HepG2 (cell line): ENCODE measurements at regions not wholly inside any gene's neighbourhood (a gene's known extent, or its start where the extent isn't known, plus 50 kb on each side); places are given as distances from the start of the nearest gene placed in this dataset.

Source experiments
- ADNP ChIP-seq: sonication (generic); formaldehyde crosslinking; IDR thresholded peaks from 2 replicates; pipeline ENCODE4 v1.4.0; 2020; ENCODE audit warnings: missing genetic modification reagents
- BCL6 ChIP-seq: IDR thresholded peaks from 2 replicates; pipeline ENCODE4 v1.6.1; 2016; ENCODE audit warnings: missing genetic modification reagents, missing compliant biosample characterization
- DNMT3B ChIP-seq: conservative IDR thresholded peaks from 2 replicates; pipeline ENCODE4 v1.6.1; 2016; ENCODE audit warnings: missing biosample characterization, control low read depth
- HMGA1 ChIP-seq: sonication (generic); formaldehyde crosslinking; conservative IDR thresholded peaks from 2 replicates; pipeline ENCODE4 v1.4.0; 2020; ENCODE audit warnings: missing genetic modification reagents
- ISL2 ChIP-seq: sonication (generic); formaldehyde crosslinking; IDR thresholded peaks from 2 replicates; pipeline ENCODE4 v1.5.0; 2020; ENCODE audit warnings: missing genetic modification reagents
- MEIS1 ChIP-seq: sonication (generic); formaldehyde crosslinking; IDR thresholded peaks from 2 replicates; pipeline ENCODE4 v1.9.0; 2021; ENCODE audit warnings: mild to moderate bottlenecking, missing genetic modification reagents, moderate library complexity, borderline replicate concordance
- NFYB ChIP-seq: sonication (generic); formaldehyde crosslinking; IDR thresholded peaks from 2 replicates; pipeline ENCODE4 v1.4.0; 2020; ENCODE audit warnings: missing genetic modification reagents
- PTBP1 ChIP-seq: fragments of 200-400 bp; formaldehyde crosslinking; IDR thresholded peaks from 2 replicates; pipeline ENCODE4 v1.6.1; 2018; ENCODE audit warnings: low read length, low read depth; ENCODE audit not compliant: poor library complexity, severe bottlenecking
- RFXANK ChIP-seq: IDR thresholded peaks from 2 replicates; pipeline ENCODE4 v1.6.1; 2016
- TARDBP ChIP-seq: sonication (generic); formaldehyde crosslinking; IDR thresholded peaks from 2 replicates; pipeline ENCODE4 v1.8.0; 2022; ENCODE audit warnings: mild to moderate bottlenecking, missing genetic modification reagents
- ZFP62 ChIP-seq: sonication (generic); formaldehyde crosslinking; IDR thresholded peaks from 2 replicates; pipeline ENCODE4 v1.4.0; 2020; ENCODE audit warnings: missing genetic modification reagents
- ZNF101 ChIP-seq: sonication (generic); formaldehyde crosslinking; IDR thresholded peaks from 2 replicates; pipeline ENCODE4 v1.4.0; 2020; ENCODE audit warnings: mild to moderate bottlenecking, low read depth, missing genetic modification reagents, borderline replicate concordance
- ZNF382 ChIP-seq: sonication (generic); formaldehyde crosslinking; IDR thresholded peaks from 2 replicates; pipeline ENCODE4 v1.5.0; 2020; ENCODE audit warnings: missing genetic modification reagents, mild to moderate bottlenecking, borderline replicate concordance
- ZNF446 ChIP-seq: sonication (generic); formaldehyde crosslinking; IDR thresholded peaks from 2 replicates; pipeline ENCODE4 v1.5.0; 2020; ENCODE audit warnings: mild to moderate bottlenecking, missing genetic modification reagents
- ZNF501 ChIP-seq: sonication (generic); formaldehyde crosslinking; IDR thresholded peaks from 2 replicates; pipeline ENCODE4 v1.5.1; 2020; ENCODE audit warnings: mild to moderate bottlenecking, moderate library complexity, missing genetic modification reagents
- ZNF644 ChIP-seq: IDR thresholded peaks from 2 replicates; pipeline ENCODE4 v1.6.1; 2016; ENCODE audit warnings: low read depth
- ZNF687 ChIP-seq: sonication (generic); formaldehyde crosslinking; IDR thresholded peaks from 2 replicates; pipeline ENCODE4 v1.5.1; 2020; ENCODE audit warnings: mild to moderate bottlenecking, missing genetic modification reagents, moderate library complexity
- ZNF777 ChIP-seq: sonication (generic); formaldehyde crosslinking; IDR thresholded peaks from 2 replicates; pipeline ENCODE4 v1.4.0; 2020; ENCODE audit warnings: missing genetic modification reagents
- TF ChIP-seq, protein P1 (sequence below): sonication (generic); formaldehyde crosslinking; IDR thresholded peaks from 2 replicates; pipeline ENCODE4 v1.4.0; 2020; ENCODE audit warnings: missing genetic modification reagents, mild to moderate bottlenecking, borderline replicate concordance
- TF ChIP-seq, protein P2 (sequence below): sonication (generic); formaldehyde crosslinking; IDR thresholded peaks from 2 replicates; pipeline ENCODE4 v1.8.1; 2023; ENCODE audit warnings: mild to moderate bottlenecking, moderate library complexity, missing genetic modification reagents

- TF ChIP-seq ADNP (CRISPR knock-in tag) = no peak
- no peak for TF ChIP-seq ZNF101 (CRISPR knock-in tag)
- TF ChIP-seq ZNF446 (CRISPR knock-in tag) = no peak
- TF ChIP-seq ZNF644 (CRISPR knock-in tag) = 0 out of 2 replicates have a peak, but pooled peaks have one; percentile 46
- no peak for TF ChIP-seq TARDBP (CRISPR knock-in tag)
- TF ChIP-seq RFXANK (CRISPR knock-in tag) = no peak
- no peak for TF ChIP-seq PTBP1
- no peak for TF ChIP-seq ZNF382 (CRISPR knock-in tag)
- TF ChIP-seq HMGA1 (CRISPR knock-in tag) = no peak
- TF ChIP-seq, protein P1, sequence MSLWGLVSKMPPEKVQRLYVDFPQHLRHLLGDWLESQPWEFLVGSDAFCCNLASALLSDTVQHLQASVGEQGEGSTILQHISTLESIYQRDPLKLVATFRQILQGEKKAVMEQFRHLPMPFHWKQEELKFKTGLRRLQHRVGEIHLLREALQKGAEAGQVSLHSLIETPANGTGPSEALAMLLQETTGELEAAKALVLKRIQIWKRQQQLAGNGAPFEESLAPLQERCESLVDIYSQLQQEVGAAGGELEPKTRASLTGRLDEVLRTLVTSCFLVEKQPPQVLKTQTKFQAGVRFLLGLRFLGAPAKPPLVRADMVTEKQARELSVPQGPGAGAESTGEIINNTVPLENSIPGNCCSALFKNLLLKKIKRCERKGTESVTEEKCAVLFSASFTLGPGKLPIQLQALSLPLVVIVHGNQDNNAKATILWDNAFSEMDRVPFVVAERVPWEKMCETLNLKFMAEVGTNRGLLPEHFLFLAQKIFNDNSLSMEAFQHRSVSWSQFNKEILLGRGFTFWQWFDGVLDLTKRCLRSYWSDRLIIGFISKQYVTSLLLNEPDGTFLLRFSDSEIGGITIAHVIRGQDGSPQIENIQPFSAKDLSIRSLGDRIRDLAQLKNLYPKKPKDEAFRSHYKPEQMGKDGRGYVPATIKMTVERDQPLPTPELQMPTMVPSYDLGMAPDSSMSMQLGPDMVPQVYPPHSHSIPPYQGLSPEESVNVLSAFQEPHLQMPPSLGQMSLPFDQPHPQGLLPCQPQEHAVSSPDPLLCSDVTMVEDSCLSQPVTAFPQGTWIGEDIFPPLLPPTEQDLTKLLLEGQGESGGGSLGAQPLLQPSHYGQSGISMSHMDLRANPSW (CRISPR knock-in tag) = no peak
- TF ChIP-seq, protein P2, sequence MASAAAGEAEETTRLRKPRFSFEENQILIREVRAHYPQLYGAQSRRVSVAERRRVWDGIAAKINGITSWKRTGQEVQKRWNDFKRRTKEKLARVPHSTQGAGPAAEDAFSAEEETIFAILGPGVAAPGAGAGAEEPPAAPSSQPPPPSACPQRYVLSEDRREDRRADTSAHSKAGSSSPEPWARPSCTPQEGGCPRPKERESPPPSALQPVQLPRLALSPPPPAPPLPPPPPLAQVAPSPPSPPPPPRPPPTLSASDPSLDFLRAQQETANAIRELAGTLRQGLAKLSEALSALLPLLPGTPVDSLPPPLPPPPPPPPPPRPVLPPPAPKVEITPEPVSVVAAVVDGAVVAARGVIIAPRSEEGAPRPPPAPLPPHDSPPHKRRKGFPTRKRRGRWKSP (CRISPR knock-in tag) = no peak
- 0 out of 2 replicates have a peak, but pooled peaks have one; percentile 17 for TF ChIP-seq ZNF501 (CRISPR knock-in tag)
- TF ChIP-seq MEIS1 (CRISPR knock-in tag) = no peak
- TF ChIP-seq ISL2 (CRISPR knock-in tag) = 0 out of 2 replicates have a peak, but pooled peaks have one; percentile 28
- no peak for TF ChIP-seq NFYB (CRISPR knock-in tag)
- TF ChIP-seq BCL6 (CRISPR knock-in tag) = peak; percentile 28; the same call in 1 of the 2 replicates
- TF ChIP-seq ZFP62 (CRISPR knock-in tag) = no peak
- no peak for TF ChIP-seq DNMT3B
- TF ChIP-seq ZNF777 = no peak
- no peak for TF ChIP-seq ZNF687 (CRISPR knock-in tag)
These were observed 79.3 kb upstream of the SLC25A13 start (continued) for GRCh38 chr7:96401200-96401599.
